ENCODE measurements at regions not wholly inside any gene's neighbourhood (a gene's known extent, or its start where the extent isn't known, plus 50 kb on each side); places are given as distances from the start of the nearest gene placed in this dataset.

DNA sequence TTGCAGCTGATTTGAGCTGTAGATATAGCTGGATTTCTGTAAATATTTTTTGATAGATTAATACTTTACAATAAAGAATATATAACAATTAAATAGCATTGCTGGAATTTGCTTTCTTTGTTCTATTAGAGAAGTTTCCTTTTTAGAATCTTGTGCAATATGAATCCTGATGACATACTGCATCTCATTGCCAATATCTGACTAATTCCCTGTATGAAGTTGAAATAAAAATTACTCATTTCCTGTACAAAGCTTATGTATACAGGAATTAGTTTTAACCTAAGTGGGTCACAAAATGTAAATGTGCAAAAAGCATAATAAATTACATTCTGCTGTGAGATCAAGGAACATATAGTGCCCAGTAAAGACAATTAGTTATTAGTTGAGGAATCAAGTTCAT lies 72.8 kb upstream of the TMEFF2 start:
- TF ChIP-seq, protein P1, sequence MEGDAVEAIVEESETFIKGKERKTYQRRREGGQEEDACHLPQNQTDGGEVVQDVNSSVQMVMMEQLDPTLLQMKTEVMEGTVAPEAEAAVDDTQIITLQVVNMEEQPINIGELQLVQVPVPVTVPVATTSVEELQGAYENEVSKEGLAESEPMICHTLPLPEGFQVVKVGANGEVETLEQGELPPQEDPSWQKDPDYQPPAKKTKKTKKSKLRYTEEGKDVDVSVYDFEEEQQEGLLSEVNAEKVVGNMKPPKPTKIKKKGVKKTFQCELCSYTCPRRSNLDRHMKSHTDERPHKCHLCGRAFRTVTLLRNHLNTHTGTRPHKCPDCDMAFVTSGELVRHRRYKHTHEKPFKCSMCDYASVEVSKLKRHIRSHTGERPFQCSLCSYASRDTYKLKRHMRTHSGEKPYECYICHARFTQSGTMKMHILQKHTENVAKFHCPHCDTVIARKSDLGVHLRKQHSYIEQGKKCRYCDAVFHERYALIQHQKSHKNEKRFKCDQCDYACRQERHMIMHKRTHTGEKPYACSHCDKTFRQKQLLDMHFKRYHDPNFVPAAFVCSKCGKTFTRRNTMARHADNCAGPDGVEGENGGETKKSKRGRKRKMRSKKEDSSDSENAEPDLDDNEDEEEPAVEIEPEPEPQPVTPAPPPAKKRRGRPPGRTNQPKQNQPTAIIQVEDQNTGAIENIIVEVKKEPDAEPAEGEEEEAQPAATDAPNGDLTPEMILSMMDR (IDR thresholded peaks at IDR 0.05; ENCODE audit: insufficient read depth, low read length, missing control alignments): no peak
- ChIA-PET CTCF (interaction anchor here (1.6 kb wide), 1 partner anchor 33 kb away, joined by 3 read pairs; no protein-coding TSS in a partner anchor), POLR2A (no interaction called here)
- peak; percentile 44 for DNase-seq (ENCODE audit: low read depth, low spot score)
- no peak overlapping the region for H3K4me3 ChIP-seq (ENCODE audit: low read depth, low read length)

DNA sequence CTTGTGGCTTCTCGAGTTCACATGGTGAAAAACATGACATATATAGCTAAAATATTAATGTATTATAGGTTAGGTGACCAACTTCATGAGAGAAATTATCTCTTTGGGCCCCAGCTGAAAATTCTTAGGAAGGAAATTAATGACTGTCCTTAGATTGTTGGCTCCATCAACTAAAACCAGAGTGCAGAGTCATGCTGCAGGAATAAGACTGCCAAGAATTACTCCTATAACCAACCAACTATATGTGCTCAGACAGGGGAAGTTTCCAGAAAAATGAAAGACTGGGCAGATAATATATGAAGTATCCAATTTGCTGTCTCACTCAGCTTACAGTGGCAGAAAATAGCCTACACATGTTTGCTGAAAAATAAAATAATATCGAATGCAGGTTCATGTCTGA lies 71.0 kb upstream of the TMEFF2 start:
- ChIA-PET POLR2A (no interaction called here), CTCF (interaction anchor here (1.0 to 2.1 kb wide), 4 partner anchors 20 to 711 kb away, joined by 3 to 6 read pairs (median 4); no protein-coding TSS in a partner anchor)
- no peak overlapping the region for H3K4me3 ChIP-seq (ENCODE audit: low read depth, low read length)
- DNase-seq (ENCODE audit: low read depth, low spot score): no peak
- TF ChIP-seq, protein P1 (IDR thresholded peaks at IDR 0.05; ENCODE audit: insufficient read depth, low read length, missing control alignments): no peak

- no peak for DNase-seq (ENCODE audit: low read depth, low spot score)
- ChIA-PET CTCF (no interaction called here), POLR2A (no interaction called here)
- TF ChIP-seq, protein P1 (IDR thresholded peaks at IDR 0.05; ENCODE audit: insufficient read depth, low read length, missing control alignments): no peak
- no peak overlapping the region for H3K4me3 ChIP-seq (ENCODE audit: low read depth, low read length)
Measured at GRCh38 chr2:192254444-192254843, 59.7 kb upstream of the TMEFF2 start.

DNA sequence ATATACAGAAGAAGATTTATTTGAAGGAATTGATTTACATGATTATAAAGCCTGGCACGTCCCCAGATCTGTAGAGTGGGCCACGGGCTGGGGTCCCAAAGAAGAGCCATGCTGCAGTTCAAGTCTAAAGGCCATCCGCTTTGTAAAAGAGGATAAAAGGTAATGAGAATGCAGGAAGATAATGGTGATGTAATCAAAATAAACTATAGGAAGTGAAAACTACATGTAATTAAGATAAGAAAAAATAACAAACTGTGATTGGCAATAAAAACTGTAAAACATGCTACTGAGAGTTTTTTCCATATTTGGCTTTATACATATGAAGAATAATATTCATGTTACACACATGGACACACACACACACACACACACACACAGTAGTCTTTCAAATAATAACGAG lies 59.0 kb upstream of the TMEFF2 start:
- TF ChIP-seq, protein P1 (IDR thresholded peaks at IDR 0.05; ENCODE audit: insufficient read depth, low read length, missing control alignments): no peak
- CTCF ChIA-PET: no interaction called here
- no peak overlapping the region for H3K4me3 ChIP-seq (ENCODE audit: low read depth, low read length)
- no peak for DNase-seq (ENCODE audit: low read depth, low spot score)
- POLR2A ChIA-PET: no interaction called here

GRCh38 chr2:192250961-192251360 lies 56.2 kb upstream of the TMEFF2 start:
- no peak overlapping the region for H3K4me3 ChIP-seq (ENCODE audit: low read depth, low read length)
- DNase-seq (ENCODE audit: low read depth, low spot score): no peak
- TF ChIP-seq, protein P1 (IDR thresholded peaks at IDR 0.05; ENCODE audit: insufficient read depth, low read length, missing control alignments): no peak
- ChIA-PET POLR2A (no interaction called here), CTCF (no interaction called here)

DNA sequence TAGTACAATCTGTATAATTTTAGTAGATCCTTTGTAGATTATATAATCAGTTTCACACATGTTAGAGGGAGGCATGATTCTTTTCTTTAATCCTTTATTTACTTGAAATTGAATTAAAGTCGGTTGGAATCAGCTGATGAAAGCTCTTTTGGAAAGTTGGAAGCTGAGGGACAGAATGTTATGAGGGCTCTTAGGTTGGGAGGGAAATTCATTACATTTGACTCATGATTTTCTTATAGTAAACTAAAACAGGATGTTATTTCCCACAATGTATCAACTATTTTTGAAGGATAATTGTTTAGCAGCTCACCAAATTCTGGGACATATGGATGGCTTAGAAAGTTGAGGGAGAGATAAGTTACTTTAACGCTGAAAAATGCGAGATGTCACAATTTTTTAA lies 52.7 kb upstream of the TMEFF2 start:
- POLR2A ChIA-PET: no interaction called here

More for the DNA sequence above, 52.7 kb upstream of the TMEFF2 start:
- H3K4me3 ChIP-seq (ENCODE audit: low read depth, low read length): no peak overlapping the region
- TF ChIP-seq, protein P1 (IDR thresholded peaks at IDR 0.05; ENCODE audit: insufficient read depth, low read length, missing control alignments): no peak
- CTCF ChIA-PET: no interaction called here
- no peak for DNase-seq (ENCODE audit: low read depth, low spot score)

Measured in AG04449 (cell line).